Calu3 (cell line): ENCODE measurements at regions not wholly inside any gene's neighbourhood (a gene's known extent, or its start where the extent isn't known, plus 50 kb on each side); places are given as distances from the start of the nearest gene placed in this dataset.

Source experiments
- BruUV-seq: library from RNA; stranded (reverse); fragments of 400-500 nt; replicated peaks from 2 replicates; lab custom pipeline; 2021; lab: Mats Ljungman, UMichigan
- CTCF ChIA-PET: fragments of 300-600 bp; sonication (Branson Sonifier 250); formaldehyde crosslinking; loops from one replicate; lab custom pipeline; 2022; ENCODE audit warnings: antibody characterized with exemption; lab: Charles Lee
- DNase-seq: peaks from one replicate; pipeline ENCODE4 v3.0.0; 2022
- H3K27ac Mint-ChIP-seq: one replicate; pipeline ENCODE4 v1.8.0; 2022; ENCODE audit warnings: mixed read lengths; ENCODE audit not compliant: unreplicated experiment
- H3K27me3 Mint-ChIP-seq: one replicate; pipeline ENCODE4 v1.8.0; 2022; ENCODE audit warnings: mixed read lengths; ENCODE audit not compliant: unreplicated experiment
- H3K36me3 Mint-ChIP-seq: one replicate; pipeline ENCODE4 v1.8.0; 2022; ENCODE audit warnings: mild to moderate bottlenecking, moderate library complexity, mixed read lengths; ENCODE audit not compliant: insufficient read depth, unreplicated experiment
- H3K4me1 Mint-ChIP-seq: one replicate; pipeline ENCODE4 v1.8.0; 2022; ENCODE audit warnings: mild to moderate bottlenecking, low read depth, mixed read lengths; ENCODE audit not compliant: unreplicated experiment
- H3K4me3 Mint-ChIP-seq: one replicate; pipeline ENCODE4 v1.8.0; 2022; ENCODE audit warnings: mild to moderate bottlenecking, low read depth, moderate library complexity, mixed read lengths; ENCODE audit not compliant: unreplicated experiment
- H3K9me3 Mint-ChIP-seq: one replicate; pipeline ENCODE4 v1.8.0; 2022; ENCODE audit warnings: low read depth, mixed read lengths; ENCODE audit not compliant: unreplicated experiment
- intact Hi-C: fragments of 100-400 bp; cut with micrococcal nuclease; formaldehyde crosslinking; loops from one replicate; pipeline ENCODE4 v1.10.0; 2022; ENCODE audit not compliant: unreplicated experiment
- TF ChIP-seq, protein P1 (sequence below): fragments of 200-600 bp; IDR thresholded peaks from one replicate; pipeline ENCODE4 v1.8.0; 2022; ENCODE audit warnings: antibody characterized with exemption; ENCODE audit not compliant: unreplicated experiment

DNA sequence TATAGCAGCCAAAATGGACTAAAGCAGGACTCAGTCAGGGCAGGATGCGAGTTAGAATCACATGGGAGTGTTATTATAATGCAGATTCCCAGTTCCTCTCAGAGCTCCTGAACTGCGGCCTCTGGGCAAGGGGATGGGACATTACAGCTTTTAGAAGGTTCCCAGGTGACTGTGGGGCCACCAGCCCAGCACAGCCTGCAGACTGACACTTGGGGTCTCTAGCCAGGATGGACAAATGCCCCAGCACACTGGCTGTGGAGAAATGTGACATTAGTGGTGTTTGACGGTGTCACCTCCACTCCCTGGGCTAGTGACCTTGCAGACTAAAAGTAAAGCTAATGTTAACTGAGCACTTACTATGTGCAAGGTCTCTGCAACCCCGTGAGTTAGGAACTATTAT is 238.0 kb upstream of the HS6ST1 start:
- CTCF ChIA-PET = no interaction called here
- no peak for DNase-seq
- H3K27ac Mint-ChIP-seq = no peak overlapping the region
- H3K9me3 Mint-ChIP-seq = no peaks in the 10 kb centered on the region
- intact Hi-C loops = no loop called here
- no peaks in the 10 kb centered on the region for H3K36me3 Mint-ChIP-seq
- no TSS peak for BruUV-seq
- TF ChIP-seq, protein P1, sequence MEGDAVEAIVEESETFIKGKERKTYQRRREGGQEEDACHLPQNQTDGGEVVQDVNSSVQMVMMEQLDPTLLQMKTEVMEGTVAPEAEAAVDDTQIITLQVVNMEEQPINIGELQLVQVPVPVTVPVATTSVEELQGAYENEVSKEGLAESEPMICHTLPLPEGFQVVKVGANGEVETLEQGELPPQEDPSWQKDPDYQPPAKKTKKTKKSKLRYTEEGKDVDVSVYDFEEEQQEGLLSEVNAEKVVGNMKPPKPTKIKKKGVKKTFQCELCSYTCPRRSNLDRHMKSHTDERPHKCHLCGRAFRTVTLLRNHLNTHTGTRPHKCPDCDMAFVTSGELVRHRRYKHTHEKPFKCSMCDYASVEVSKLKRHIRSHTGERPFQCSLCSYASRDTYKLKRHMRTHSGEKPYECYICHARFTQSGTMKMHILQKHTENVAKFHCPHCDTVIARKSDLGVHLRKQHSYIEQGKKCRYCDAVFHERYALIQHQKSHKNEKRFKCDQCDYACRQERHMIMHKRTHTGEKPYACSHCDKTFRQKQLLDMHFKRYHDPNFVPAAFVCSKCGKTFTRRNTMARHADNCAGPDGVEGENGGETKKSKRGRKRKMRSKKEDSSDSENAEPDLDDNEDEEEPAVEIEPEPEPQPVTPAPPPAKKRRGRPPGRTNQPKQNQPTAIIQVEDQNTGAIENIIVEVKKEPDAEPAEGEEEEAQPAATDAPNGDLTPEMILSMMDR = no peak
- H3K27me3 Mint-ChIP-seq = no peaks in the 10 kb centered on the region
- H3K4me3 Mint-ChIP-seq = no peak overlapping the region
- H3K4me1 Mint-ChIP-seq = no peaks in the 10 kb centered on the region

DNA sequence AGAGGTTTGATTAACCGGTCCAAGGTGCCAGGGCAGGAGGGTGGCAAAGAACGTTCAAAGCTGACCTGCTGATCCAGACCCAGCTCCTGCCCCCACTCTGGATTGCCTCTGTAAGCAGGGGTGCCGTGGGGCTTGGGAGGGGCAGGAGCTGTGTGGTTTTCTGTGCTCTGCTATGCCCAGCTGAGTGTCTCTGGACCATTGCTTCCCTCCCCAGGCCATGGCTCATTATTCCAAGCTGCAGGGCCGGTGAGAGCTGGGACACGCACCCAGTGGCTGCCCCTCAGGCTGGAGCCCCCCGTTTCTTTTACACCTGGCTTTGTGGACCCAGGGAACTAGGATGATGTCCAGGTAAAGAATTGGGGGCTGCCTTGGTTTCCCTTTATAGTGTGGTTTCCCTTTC is 238.4 kb upstream of the HS6ST1 start:
- Mint-ChIP-seq H3K4me1 (no peaks in the 10 kb centered on the region), H3K36me3 (no peaks in the 10 kb centered on the region), H3K4me3 (no peak overlapping the region), H3K9me3 (no peaks in the 10 kb centered on the region), H3K27ac (no peak overlapping the region), H3K27me3 (no peaks in the 10 kb centered on the region)
- TF ChIP-seq, protein P1 = no peak
- no TSS peak for BruUV-seq
- no peak for DNase-seq
- intact Hi-C loops = no loop called here
- CTCF ChIA-PET = no interaction called here

DNA sequence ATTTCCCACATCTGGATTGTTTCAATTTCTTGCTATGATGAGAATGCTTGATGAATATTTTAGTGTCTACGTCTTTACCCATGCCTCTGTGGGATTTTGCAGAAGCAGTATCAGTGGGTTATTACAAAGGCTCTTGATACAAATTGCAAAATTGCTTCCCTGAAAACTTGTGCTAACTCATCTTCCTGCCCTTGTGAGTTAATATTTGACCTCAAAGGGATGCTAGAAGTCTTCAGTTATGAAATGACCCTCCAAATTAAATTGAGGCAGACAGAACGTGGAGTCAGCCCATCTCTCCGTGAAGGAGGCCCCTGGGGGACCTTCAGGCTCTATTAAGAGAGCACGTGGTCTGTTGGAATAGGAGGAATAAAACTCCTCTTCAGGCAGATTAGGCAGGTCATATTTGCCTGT is 239.2 kb upstream of the HS6ST1 start:
- H3K27me3 Mint-ChIP-seq = no peaks in the 10 kb centered on the region
- BruUV-seq = no TSS peak
- H3K4me3 Mint-ChIP-seq = no peak overlapping the region
- CTCF ChIA-PET = no interaction called here
- intact Hi-C loops = no loop called here
- H3K4me1 Mint-ChIP-seq = no peaks in the 10 kb centered on the region
- no peaks in the 10 kb centered on the region for H3K36me3 Mint-ChIP-seq
- no peak for DNase-seq
- no peaks in the 10 kb centered on the region for H3K9me3 Mint-ChIP-seq
- TF ChIP-seq, protein P1 = no peak
- H3K27ac Mint-ChIP-seq = no peak overlapping the region

DNA sequence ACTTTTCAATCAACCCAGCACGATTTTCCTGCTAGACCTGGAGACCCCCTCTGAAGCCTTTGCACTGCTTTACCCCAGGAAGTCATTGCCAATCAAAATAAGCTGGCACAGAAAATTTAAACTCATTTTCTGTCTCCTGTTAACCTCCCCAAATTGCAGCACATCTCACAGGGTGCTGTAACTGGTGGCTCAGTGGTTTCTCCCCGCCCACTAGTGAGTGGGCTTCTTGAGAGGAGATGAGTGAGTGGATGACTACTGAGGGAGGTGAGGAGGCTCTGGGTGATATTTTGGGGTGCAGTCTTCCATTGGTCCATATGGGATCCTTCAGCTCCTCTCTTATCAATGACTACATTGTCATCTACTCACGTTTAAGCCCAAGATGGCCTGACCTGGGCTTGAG is 239.8 kb upstream of the HS6ST1 start:
- CTCF ChIA-PET = interaction anchor here (0.6 kb wide), 1 partner anchor 145 kb away, joined by 3 read pairs; no protein-coding TSS in a partner anchor
- no peaks in the 10 kb centered on the region for H3K9me3 Mint-ChIP-seq
- intact Hi-C loops = no loop called here
- no peaks in the 10 kb centered on the region for H3K4me1 Mint-ChIP-seq
- H3K36me3 Mint-ChIP-seq = no peaks in the 10 kb centered on the region
- no peaks in the 10 kb centered on the region for H3K27me3 Mint-ChIP-seq
- no TSS peak for BruUV-seq
- DNase-seq = no peak
- no peak overlapping the region for H3K4me3 Mint-ChIP-seq
- H3K27ac Mint-ChIP-seq = no peak overlapping the region
- TF ChIP-seq, protein P1 = no peak
